Peyer's patch (tissue), 4 donors: ENCODE measurements at regions not wholly inside any gene's neighbourhood (a gene's known extent, or its start where the extent isn't known, plus 50 kb on each side); places are given as distances from the start of the nearest gene placed in this dataset.

Experiments used
- POLR2A ChIP-seq, 2 donors: fragments of 450-650 bp; IDR thresholded peaks; one replicate each; pipeline ENCODE4 v1.5.1; 2017; ENCODE audit warnings: antibody characterized with exemption in 2 of 2, mild to moderate bottlenecking in 2 of 2, moderate library complexity in 2 of 2
- TF ChIP-seq, protein P1 (sequence below), 6 experiments: fragments of 450-650 bp in 4 of 6; fragments of 200-600 bp in 2 of 6; sonication (generic) in 1 of 6; IDR thresholded peaks; one replicate each; pipeline ENCODE4 v1.5.1; 2017 to 2019; ENCODE audit warnings: antibody characterized with exemption in 6 of 6, mild to moderate bottlenecking in 3 of 6, moderate library complexity in 1 of 6

DNA sequence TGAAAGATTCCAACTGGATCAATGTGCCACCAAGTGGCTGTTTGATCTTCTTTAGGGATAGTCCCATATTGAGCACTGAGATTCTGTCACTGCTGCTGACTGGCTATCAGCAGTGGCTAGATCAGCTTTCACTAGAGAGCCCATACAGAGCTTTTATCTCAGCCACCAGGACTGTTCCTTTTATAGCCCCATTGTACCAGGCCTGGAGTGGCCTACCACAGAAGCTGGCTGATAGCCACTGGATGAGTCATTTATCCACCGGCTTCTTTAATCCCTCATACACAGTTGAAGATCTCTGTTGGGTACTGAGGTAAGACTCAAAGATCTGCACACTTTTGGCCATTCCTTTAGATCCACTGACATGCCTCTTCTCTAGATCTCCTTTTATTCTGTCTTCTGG lies 1101.1 kb downstream of the SORCS3 start:
- TF ChIP-seq, protein P1, sequence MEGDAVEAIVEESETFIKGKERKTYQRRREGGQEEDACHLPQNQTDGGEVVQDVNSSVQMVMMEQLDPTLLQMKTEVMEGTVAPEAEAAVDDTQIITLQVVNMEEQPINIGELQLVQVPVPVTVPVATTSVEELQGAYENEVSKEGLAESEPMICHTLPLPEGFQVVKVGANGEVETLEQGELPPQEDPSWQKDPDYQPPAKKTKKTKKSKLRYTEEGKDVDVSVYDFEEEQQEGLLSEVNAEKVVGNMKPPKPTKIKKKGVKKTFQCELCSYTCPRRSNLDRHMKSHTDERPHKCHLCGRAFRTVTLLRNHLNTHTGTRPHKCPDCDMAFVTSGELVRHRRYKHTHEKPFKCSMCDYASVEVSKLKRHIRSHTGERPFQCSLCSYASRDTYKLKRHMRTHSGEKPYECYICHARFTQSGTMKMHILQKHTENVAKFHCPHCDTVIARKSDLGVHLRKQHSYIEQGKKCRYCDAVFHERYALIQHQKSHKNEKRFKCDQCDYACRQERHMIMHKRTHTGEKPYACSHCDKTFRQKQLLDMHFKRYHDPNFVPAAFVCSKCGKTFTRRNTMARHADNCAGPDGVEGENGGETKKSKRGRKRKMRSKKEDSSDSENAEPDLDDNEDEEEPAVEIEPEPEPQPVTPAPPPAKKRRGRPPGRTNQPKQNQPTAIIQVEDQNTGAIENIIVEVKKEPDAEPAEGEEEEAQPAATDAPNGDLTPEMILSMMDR (IDR thresholded peaks at IDR 0.05), result peak in 2 of 6 experiments; percentile 16 to 22
- TF ChIP-seq POLR2A (IDR thresholded peaks at IDR 0.05), result no peak
